LNCaP clone FGC (cell line): ENCODE measurements at regions not wholly inside any gene's neighbourhood (a gene's known extent, or its start where the extent isn't known, plus 50 kb on each side); places are given as distances from the start of the nearest gene placed in this dataset.

Source experiments
- DNase-seq: peaks from one replicate; pipeline ENCODE4 v3.0.0-alpha.2; 2011; ENCODE audit warnings: low read depth
- H3K4me3 ChIP-seq: 2 replicates; pipeline ENCODE4 v1.5.1; 2011; ENCODE audit warnings: mild to moderate bottlenecking, low read depth, low read length, control low read depth
- TF ChIP-seq, protein P1 (sequence below): IDR thresholded peaks from 2 replicates; pipeline ENCODE4 v1.5.1; 2012; ENCODE audit warnings: mild to moderate bottlenecking; ENCODE audit not compliant: control insufficient read depth, insufficient read depth; ENCODE audit errors: extremely low read depth

- DNase-seq, result no peak
- TF ChIP-seq, protein P1, sequence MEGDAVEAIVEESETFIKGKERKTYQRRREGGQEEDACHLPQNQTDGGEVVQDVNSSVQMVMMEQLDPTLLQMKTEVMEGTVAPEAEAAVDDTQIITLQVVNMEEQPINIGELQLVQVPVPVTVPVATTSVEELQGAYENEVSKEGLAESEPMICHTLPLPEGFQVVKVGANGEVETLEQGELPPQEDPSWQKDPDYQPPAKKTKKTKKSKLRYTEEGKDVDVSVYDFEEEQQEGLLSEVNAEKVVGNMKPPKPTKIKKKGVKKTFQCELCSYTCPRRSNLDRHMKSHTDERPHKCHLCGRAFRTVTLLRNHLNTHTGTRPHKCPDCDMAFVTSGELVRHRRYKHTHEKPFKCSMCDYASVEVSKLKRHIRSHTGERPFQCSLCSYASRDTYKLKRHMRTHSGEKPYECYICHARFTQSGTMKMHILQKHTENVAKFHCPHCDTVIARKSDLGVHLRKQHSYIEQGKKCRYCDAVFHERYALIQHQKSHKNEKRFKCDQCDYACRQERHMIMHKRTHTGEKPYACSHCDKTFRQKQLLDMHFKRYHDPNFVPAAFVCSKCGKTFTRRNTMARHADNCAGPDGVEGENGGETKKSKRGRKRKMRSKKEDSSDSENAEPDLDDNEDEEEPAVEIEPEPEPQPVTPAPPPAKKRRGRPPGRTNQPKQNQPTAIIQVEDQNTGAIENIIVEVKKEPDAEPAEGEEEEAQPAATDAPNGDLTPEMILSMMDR, result no peak
- no peak overlapping the region for H3K4me3 ChIP-seq
These were observed 465.2 kb upstream of the BOD1L1 start for GRCh38 chr4:14092741-14093140.

- H3K4me3 ChIP-seq, result no peak overlapping the region
- TF ChIP-seq, protein P1, result no peak
- DNase-seq, result no peak
These were observed 468.3 kb upstream of the BOD1L1 start for GRCh38 chr4:14095831-14096230.

GRCh38 chr4:14096396-14096965 is 469.0 kb upstream of the BOD1L1 start:
- DNase-seq, result no peak
- no peak overlapping the region for H3K4me3 ChIP-seq
- TF ChIP-seq, protein P1, result no peak

GRCh38 chr4:14100349-14100748 is 472.8 kb upstream of the BOD1L1 start:
- H3K4me3 ChIP-seq, result no peak overlapping the region
- TF ChIP-seq, protein P1, result no peak
- no peak for DNase-seq

- H3K4me3 ChIP-seq, result no peak overlapping the region
- DNase-seq, result no peak
- TF ChIP-seq, protein P1, result no peak
These were observed 482.9 kb upstream of the BOD1L1 start for GRCh38 chr4:14110407-14110806.

GRCh38 chr4:14111730-14112181 is 484.2 kb upstream of the BOD1L1 start:
- TF ChIP-seq, protein P1, result no peak
- no peak overlapping the region for H3K4me3 ChIP-seq
- peak; percentile 22 for DNase-seq

- TF ChIP-seq, protein P1, result no peak
- no peak overlapping the region for H3K4me3 ChIP-seq
- no peak for DNase-seq
These were observed 487.6 kb upstream of the BOD1L1 start for GRCh38 chr4:14115106-14115505.
